ENCODE measurements at regions not wholly inside any gene's neighbourhood (a gene's known extent, or its start where the extent isn't known, plus 50 kb on each side); places are given as distances from the start of the nearest gene placed in this dataset.
"Not testable (repeated sequence)": the region's sequence is repeated elsewhere in the genome, so short reads cannot be mapped to it uniquely, and the experiment has no call there.

DNA sequence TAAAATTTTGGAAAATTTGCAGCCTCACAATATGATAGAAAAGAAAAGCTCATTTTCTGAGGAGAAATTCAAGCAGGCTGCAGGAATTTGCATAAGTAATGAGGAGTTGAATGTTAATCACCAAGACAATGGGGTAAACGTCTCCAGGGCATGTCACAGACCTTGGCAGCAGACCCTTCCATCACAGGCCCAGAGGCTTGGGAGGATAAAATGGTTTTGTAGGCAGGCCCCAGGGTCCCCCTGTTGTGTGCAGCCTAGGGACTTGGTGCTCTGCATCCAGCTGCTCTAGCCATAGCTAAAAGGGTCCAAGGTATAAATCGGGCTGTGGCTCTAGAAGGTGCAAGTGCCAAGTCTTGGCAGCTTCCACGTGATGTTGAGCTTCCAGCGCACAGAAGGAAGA lies 112.2 kb upstream of the FMN2 start:
- Histone ChIP-seq H3K4me3 (no peak overlapping the region), H3K9me3 (replicated peaks) (0 out of 2 replicates have a peak, but pooled peaks cover 6% of the 10 kb centered on the region), H3K27ac (no peak overlapping the region), H3K4me1 (replicated peaks) (no peaks in the 10 kb centered on the region), H3K27me3 (replicated peaks) (no peaks in the 10 kb centered on the region), H3K36me3 (no peaks in the 10 kb centered on the region)
- no peak for DNase-seq (ENCODE audit: low read depth in 1 of 2, low spot score in 2 of 2)

DNA sequence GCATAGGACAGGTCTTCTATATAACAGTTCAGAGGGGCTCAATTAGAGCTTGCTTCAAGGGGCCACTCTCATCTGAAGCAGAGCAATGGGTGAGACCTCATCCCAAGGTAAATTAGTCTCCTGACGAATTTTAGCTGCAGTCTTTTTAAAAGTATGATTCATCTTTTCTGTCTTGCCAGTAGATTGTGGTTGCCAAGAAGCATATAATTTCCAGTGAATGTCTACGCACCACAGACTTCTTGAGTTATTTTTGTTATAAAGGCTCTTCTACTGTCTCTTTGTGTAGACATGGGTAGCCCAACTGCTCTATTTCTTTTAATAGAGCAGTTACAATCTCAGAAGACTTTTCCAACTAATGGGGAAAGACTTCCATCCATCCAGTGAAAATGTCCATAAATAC lies 108.9 kb upstream of the FMN2 start:
- H3K9me3 ChIP-seq (replicated peaks) = 0 out of 2 replicates have a peak, but pooled peaks cover 6% of the 10 kb centered on the region
- no peaks in the 10 kb centered on the region for H3K36me3 ChIP-seq
- no peak overlapping the region for H3K4me3 ChIP-seq
- no peaks in the 10 kb centered on the region for H3K27me3 ChIP-seq (replicated peaks)
- no peak overlapping the region for H3K27ac ChIP-seq
- H3K4me1 ChIP-seq (replicated peaks) = no peaks in the 10 kb centered on the region
- DNase-seq (ENCODE audit: low read depth in 1 of 2, low spot score in 2 of 2) = no peak

DNA sequence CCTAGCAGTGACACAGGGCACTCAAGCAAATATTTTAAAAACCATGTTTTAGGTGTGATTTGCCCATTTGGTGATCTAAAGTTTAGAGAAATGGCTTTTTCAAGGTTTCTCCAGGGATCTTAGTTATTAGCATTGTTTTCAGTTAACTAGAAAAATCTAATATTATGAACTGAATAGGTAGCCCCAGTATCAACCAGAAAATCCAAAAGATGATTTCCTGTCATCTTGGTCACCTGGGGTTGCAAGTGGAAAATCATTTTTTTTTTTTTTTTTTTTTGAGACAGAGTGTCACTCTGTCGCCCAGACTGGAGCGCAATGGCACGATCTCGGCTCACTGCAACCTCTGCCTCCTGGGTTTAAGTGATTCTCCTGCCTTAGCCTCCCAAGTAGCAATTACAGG lies 106.6 kb upstream of the FMN2 start:
- no peaks in the 10 kb centered on the region for H3K4me1 ChIP-seq (replicated peaks)
- H3K36me3 ChIP-seq = no peaks in the 10 kb centered on the region
- no peaks in the 10 kb centered on the region for H3K27me3 ChIP-seq (replicated peaks)
- H3K9me3 ChIP-seq (replicated peaks) = no peaks in the 10 kb centered on the region
- no peak overlapping the region for H3K4me3 ChIP-seq
- DNase-seq (ENCODE audit: low read depth in 1 of 2, low spot score in 2 of 2) = no peak
- no peak overlapping the region for H3K27ac ChIP-seq

DNA sequence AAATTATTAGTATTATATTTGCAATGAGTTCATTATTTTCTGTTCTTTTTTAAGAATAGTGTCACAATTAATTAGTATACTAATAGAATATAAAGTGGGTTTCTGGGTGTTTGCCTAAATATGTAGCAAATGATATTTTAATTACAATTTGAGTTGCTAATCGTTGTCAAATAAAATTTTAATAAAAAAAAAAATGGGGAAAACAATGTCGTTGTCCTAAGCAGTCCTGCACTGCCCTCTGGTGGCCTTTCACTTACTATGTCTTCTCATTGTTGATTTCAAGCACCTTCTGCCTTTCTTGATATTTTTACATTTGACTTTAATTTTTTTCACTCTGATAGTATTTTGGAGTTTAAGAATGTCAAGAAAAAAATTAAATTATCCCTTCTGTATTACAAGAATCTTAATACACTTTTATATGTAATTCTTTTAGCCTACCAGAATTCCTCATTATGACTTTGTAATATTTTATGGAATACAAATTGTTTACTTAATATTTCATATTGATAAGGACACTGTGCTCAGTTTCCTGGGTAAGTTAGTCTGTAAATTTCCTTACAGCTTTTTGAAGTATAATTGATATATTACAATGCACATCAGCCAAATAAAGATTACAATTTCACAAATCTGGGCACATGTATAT lies 104.5 kb upstream of the FMN2 start:
- no peak for DNase-seq (ENCODE audit: low read depth in 1 of 2, low spot score in 2 of 2)
- H3K36me3 ChIP-seq = no peaks in the 10 kb centered on the region
- no peaks in the 10 kb centered on the region for H3K4me1 ChIP-seq (replicated peaks)
- no peaks in the 10 kb centered on the region for H3K9me3 ChIP-seq (replicated peaks)
- H3K27me3 ChIP-seq (replicated peaks) = no peaks in the 10 kb centered on the region
- no peak overlapping the region for H3K27ac ChIP-seq
- H3K4me3 ChIP-seq = no peak overlapping the region

DNA sequence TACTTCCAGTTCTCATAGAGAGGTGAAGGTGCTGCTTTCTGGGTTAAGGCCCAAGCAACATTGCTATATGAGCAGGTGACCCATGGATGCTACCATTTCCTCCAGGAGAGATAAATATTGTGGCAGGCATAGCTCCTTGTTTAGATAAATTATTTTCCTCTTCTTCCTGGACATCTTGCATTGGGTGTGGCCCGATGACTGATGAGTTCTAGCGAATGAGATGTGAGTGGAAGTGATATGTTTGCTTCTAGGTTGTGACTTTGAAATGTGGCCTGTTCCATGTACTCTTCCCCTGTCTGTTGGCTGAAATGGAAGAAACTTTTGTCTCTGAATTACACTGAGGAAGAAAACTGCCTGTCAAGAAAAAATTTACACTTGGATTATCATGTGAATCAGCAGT lies 101.7 kb upstream of the FMN2 start:
- no peaks in the 10 kb centered on the region for H3K36me3 ChIP-seq
- no peaks in the 10 kb centered on the region for H3K9me3 ChIP-seq (replicated peaks)
- no peak for DNase-seq (ENCODE audit: low read depth in 1 of 2, low spot score in 2 of 2)
- H3K27me3 ChIP-seq (replicated peaks) = peaks cover 8% of the 10 kb centered on the region
- H3K27ac ChIP-seq = no peak overlapping the region
- H3K4me3 ChIP-seq = no peak overlapping the region
- no peaks in the 10 kb centered on the region for H3K4me1 ChIP-seq (replicated peaks)

DNA sequence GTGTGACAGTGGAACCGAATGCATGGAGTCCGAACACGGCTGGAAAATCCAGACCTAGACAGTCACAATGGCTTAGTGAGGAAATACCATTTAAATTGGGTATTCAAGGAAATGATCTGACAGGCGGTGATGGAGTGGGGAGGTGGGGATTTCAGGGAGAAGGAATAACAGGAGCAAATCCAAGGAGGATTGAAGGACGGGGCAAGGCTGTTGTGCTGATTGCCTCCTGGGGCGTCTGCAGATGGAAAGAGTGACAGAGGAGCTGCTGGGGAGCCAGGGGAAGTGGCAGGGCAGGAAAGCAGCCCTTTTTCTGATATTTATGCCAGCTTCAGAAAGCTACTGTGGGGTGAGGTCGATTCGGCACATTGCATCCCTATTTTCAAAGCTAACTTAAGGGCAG lies 99.1 kb upstream of the FMN2 start:
- H3K4me1 ChIP-seq (replicated peaks) = not testable (repeated sequence)

DNA sequence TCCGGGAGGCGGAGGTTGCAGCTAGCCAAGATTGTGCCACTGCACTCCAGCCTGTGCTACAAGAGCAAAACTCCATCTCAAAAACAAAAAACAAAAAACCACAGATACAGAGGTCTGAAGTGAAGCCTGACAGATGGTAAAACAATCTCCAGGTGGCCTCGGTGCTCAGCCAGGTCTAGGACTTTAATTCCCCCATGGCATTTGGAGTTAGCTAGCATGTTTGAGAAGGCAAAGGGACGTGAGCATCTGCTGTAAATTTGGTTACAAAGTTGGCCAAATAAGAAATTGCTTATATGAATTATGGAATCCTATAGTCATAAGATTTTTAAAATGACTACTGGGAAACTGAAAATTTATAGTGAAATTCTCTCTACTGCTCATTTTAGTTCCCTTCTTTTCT lies 98.3 kb upstream of the FMN2 start:
- peaks cover 38% of the 10 kb centered on the region for H3K27me3 ChIP-seq (replicated peaks)
- H3K36me3 ChIP-seq = no peaks in the 10 kb centered on the region
- DNase-seq (ENCODE audit: low read depth in 1 of 2, low spot score in 2 of 2) = no peak
- no peak overlapping the region for H3K27ac ChIP-seq
- H3K4me1 ChIP-seq (replicated peaks) = peaks cover 5% of the 10 kb centered on the region
- no peaks in the 10 kb centered on the region for H3K9me3 ChIP-seq (replicated peaks)
- no peak overlapping the region for H3K4me3 ChIP-seq

More for the DNA sequence above, 99.1 kb upstream of the FMN2 start:
- DNase-seq (ENCODE audit: low read depth in 1 of 2, low spot score in 2 of 2); H3K4me3 ChIP-seq; H3K36me3 ChIP-seq; H3K27ac ChIP-seq; H3K9me3 ChIP-seq (replicated peaks): not testable (repeated sequence)
- peaks cover 30% of the 10 kb centered on the region for H3K27me3 ChIP-seq (replicated peaks)

DNA sequence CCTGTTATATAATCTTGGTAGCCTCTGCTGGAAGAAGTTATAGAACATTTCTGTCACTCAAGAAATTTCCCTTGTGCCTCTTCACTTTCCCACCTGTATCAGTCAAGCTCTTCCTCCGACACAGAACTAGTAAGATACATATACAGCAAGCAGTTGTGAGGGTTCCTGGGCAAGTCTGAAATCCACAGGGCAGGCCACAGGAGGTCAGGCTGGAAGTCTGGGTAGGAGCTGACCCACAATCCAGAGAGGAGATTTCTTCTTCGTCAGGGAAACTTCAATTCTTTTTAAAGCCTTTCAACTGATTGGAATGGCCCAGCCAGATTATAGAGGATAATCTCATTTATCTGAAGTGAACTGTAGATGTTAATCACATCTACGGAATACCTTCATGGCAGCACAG lies 96.4 kb upstream of the FMN2 start:
- Histone ChIP-seq H3K27me3 (replicated peaks) (peaks cover 46% of the 10 kb centered on the region), H3K36me3 (no peaks in the 10 kb centered on the region)

DNA sequence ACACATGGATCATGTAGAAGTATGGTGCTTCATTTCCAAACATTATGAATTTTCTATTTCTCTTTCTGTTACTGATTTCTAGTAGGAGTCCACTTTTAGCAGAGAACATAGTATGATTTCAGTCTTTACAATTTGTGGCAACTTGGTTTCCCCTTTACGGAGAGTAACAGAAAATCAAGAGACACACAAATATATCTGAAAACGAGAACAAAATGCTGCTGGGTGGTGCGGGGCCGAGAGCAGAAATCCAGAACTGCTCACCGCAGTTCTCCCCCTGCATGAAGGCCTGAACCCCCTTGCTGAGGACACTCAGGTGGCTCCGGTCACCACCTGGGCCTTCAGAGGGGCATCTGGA lies 94.5 kb upstream of the FMN2 start:
- peaks cover 46% of the 10 kb centered on the region for H3K27me3 ChIP-seq (replicated peaks)
- no peak overlapping the region for H3K27ac ChIP-seq
- no peak for DNase-seq (ENCODE audit: low read depth in 1 of 2, low spot score in 2 of 2)
- no peaks in the 10 kb centered on the region for H3K9me3 ChIP-seq (replicated peaks)
- H3K4me1 ChIP-seq (replicated peaks) = peaks cover 5% of the 10 kb centered on the region
- no peaks in the 10 kb centered on the region for H3K36me3 ChIP-seq
- H3K4me3 ChIP-seq = no peak overlapping the region

More for the DNA sequence above, 96.4 kb upstream of the FMN2 start:
- DNase-seq (ENCODE audit: low read depth in 1 of 2, low spot score in 2 of 2) = no peak
- no peaks in the 10 kb centered on the region for H3K9me3 ChIP-seq (replicated peaks)
- H3K4me3 ChIP-seq = no peak overlapping the region
- H3K4me1 ChIP-seq (replicated peaks) = peaks cover 5% of the 10 kb centered on the region
- no peak overlapping the region for H3K27ac ChIP-seq

DNA sequence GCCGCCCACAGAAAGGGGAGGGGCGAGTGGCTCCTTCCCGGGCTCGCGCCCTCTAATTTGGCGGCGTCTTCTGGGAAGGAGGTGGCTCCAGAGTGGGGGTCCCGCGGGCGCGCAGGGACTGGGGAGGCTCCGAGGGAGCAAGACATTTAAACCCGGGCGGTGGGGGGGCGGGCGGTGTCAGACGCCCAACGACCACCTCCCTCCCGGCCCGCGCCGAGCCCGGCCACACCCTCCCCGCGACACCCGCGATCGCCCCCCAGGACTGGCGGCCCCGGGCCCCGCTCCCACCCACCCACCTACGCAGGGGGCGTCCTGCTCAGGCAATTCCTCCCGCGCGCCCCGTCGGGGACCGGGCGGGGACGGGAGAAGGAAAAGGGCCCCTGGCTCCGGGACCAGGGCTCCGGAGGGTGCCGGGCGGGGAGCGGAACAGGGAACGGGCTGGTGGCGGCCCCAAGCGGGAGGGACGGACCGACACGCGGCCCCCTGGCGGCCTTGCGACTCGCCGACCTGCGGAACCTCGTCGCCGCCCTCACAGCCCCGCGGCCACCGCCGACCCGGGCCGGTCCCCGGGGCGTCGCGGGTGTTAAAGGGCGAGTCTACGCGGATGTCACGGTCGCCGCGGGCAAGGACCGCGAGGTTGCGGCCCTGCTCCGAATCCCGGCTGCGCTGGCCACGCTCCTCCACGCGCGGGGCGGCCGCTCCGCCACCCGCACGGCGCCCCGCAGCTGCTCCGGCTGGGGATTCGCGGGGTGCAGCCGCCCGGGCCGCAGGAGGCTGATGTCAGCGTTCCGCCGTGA lies 94.0 kb upstream of the FMN2 start:
- DNase-seq (ENCODE audit: low read depth in 1 of 2, low spot score in 2 of 2) = no peak

DNA sequence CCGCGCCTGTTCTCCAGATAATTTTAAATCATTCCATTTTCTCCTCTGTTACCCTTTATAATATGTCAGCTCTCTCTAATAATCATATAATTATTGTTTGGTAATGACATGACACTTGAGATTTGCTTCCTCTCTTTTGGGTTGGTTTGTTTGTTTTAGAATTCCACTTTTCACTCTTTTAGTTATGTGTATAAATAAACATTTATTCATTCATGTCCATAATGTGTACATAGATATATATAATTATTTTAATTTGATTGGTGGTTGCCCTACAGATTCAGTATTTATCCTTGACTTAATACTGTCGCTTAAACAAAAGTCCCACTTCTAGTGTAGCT lies 93.4 kb upstream of the FMN2 start:
- H3K9me3 ChIP-seq (replicated peaks) = no peaks in the 10 kb centered on the region
- H3K4me1 ChIP-seq (replicated peaks) = peaks cover 5% of the 10 kb centered on the region
- H3K27me3 ChIP-seq (replicated peaks) = peaks cover 44% of the 10 kb centered on the region
- no peak for DNase-seq (ENCODE audit: low read depth in 1 of 2, low spot score in 2 of 2)
- H3K4me3 ChIP-seq = peak overlapping the region; percentile 27
- no peaks in the 10 kb centered on the region for H3K36me3 ChIP-seq
- H3K27ac ChIP-seq = no peak overlapping the region

More for the DNA sequence above, 94.0 kb upstream of the FMN2 start:
- Histone ChIP-seq H3K9me3 (replicated peaks) (no peaks in the 10 kb centered on the region), H3K4me3 (peak overlapping the region; percentile 27), H3K36me3 (no peaks in the 10 kb centered on the region), H3K27me3 (replicated peaks) (peaks cover 46% of the 10 kb centered on the region), H3K4me1 (replicated peaks) (peaks cover 5% of the 10 kb centered on the region), H3K27ac (no peak overlapping the region)

DNA sequence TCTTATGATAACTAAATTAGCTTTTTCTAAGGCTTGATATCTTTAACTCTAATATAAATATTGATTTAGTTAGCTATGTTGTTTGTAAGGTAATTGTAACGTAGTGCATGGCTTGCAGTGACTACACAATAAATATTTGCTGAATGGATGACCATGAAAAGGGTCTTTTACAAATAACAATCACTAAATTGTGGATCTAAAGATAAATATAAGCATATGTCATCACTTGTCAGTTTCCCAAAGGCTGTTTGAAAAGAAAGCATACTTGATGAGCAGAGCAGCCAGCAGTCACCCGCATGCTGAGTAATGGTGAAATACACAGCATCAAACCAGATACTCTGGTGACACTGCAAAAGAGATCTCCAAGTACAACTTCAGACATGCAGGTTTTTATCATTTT lies 92.5 kb upstream of the FMN2 start:
- no peaks in the 10 kb centered on the region for H3K9me3 ChIP-seq (replicated peaks)
- no peak for DNase-seq (ENCODE audit: low read depth in 1 of 2, low spot score in 2 of 2)
- H3K27me3 ChIP-seq (replicated peaks) = peaks cover 43% of the 10 kb centered on the region
- H3K36me3 ChIP-seq = no peaks in the 10 kb centered on the region
- H3K4me1 ChIP-seq (replicated peaks) = peaks cover 5% of the 10 kb centered on the region
- H3K27ac ChIP-seq = no peak overlapping the region
- H3K4me3 ChIP-seq = no peak overlapping the region

DNA sequence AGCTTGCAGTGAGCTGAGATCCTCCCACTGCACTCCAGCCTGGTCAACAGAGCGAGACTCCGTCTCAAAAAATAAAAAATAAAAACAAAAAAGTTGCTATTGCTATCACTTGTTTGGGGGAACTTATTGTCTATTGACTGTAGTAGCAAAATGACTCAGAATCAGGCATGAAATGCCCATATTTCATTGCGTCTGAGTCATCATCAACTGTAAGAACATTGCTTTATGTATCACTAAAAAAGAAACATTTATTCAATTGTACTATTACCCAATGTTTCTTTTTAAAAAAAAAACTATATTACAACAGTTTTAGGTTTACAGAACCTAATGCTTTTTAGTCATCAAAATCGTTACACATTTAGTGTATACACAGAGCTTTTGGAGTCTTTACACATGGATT lies 91.0 kb upstream of the FMN2 start:
- H3K27me3 ChIP-seq (replicated peaks) = peaks cover 36% of the 10 kb centered on the region
- no peaks in the 10 kb centered on the region for H3K9me3 ChIP-seq (replicated peaks)
- H3K4me1 ChIP-seq (replicated peaks) = peaks cover 5% of the 10 kb centered on the region
- no peak for DNase-seq (ENCODE audit: low read depth in 1 of 2, low spot score in 2 of 2)
- no peak overlapping the region for H3K27ac ChIP-seq
- H3K4me3 ChIP-seq = no peak overlapping the region
- H3K36me3 ChIP-seq = no peaks in the 10 kb centered on the region

DNA sequence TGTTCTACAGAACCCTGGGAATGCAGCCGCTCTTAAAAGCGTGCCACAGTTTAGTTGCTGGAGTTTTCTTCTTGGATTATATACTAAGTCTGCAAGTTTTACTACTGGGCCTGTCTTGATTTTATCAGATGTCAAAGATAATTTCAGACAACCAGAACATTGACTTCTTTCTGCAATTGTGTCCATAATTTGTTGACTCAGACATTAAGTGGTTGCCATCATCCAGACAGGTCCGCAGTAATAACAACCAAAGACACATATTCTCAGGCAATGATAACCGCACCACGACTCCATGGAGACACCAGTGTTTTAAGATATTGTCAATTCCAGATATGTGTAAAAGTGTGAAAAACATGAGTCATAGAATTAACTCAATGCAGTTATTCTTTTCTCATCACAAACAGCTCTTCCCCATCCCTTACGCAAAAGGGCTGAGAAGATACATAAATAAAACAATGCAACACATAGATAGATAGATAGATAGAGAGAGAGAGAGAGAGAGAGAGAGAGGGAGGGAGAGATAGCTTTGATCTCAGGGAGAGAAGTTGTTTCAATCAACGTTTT lies 90.4 kb upstream of the FMN2 start:
- Histone ChIP-seq H3K9me3 (replicated peaks) (no peaks in the 10 kb centered on the region), H3K27ac (no peak overlapping the region), H3K36me3 (no peaks in the 10 kb centered on the region), H3K4me1 (replicated peaks) (peaks cover 5% of the 10 kb centered on the region), H3K27me3 (replicated peaks) (peaks cover 29% of the 10 kb centered on the region), H3K4me3 (no peak overlapping the region)
- DNase-seq (ENCODE audit: low read depth in 1 of 2, low spot score in 2 of 2) = no peak

Measured in SJSA1 (cell line).